Astrocyte (in vitro differentiated cells and primary cell): ENCODE measurements at regions not wholly inside any gene's neighbourhood (a gene's known extent, or its start where the extent isn't known, plus 50 kb on each side); places are given as distances from the start of the nearest gene placed in this dataset.
A peak's percentile ranks its signal among the peaks of the same experiment; 100 is the strongest.

Source experiments
- EZH2 ChIP-seq: IDR thresholded peaks from 2 replicates; pipeline ENCODE4 v1.6.1; 2012; ENCODE audit warnings: mild to moderate bottlenecking, low read length, inconsistent platforms; ENCODE audit not compliant: insufficient read depth
- TF ChIP-seq, protein P1 (sequence below): IDR thresholded peaks from 2 replicates; pipeline ENCODE4 v1.5.1; 2011; ENCODE audit warnings: low read depth, mild to moderate bottlenecking, inconsistent platforms, low read length, moderate library complexity; ENCODE audit not compliant: insufficient read depth

- TF ChIP-seq, protein P1, sequence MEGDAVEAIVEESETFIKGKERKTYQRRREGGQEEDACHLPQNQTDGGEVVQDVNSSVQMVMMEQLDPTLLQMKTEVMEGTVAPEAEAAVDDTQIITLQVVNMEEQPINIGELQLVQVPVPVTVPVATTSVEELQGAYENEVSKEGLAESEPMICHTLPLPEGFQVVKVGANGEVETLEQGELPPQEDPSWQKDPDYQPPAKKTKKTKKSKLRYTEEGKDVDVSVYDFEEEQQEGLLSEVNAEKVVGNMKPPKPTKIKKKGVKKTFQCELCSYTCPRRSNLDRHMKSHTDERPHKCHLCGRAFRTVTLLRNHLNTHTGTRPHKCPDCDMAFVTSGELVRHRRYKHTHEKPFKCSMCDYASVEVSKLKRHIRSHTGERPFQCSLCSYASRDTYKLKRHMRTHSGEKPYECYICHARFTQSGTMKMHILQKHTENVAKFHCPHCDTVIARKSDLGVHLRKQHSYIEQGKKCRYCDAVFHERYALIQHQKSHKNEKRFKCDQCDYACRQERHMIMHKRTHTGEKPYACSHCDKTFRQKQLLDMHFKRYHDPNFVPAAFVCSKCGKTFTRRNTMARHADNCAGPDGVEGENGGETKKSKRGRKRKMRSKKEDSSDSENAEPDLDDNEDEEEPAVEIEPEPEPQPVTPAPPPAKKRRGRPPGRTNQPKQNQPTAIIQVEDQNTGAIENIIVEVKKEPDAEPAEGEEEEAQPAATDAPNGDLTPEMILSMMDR = peak; percentile 16
- no peak for TF ChIP-seq EZH2
Measured at GRCh38 chr4:78669453-78669852, 106.7 kb upstream of the BMP2K start.
